ENCODE measurements at regions not wholly inside any gene's neighbourhood (a gene's known extent, or its start where the extent isn't known, plus 50 kb on each side); places are given as distances from the start of the nearest gene placed in this dataset.

DNA sequence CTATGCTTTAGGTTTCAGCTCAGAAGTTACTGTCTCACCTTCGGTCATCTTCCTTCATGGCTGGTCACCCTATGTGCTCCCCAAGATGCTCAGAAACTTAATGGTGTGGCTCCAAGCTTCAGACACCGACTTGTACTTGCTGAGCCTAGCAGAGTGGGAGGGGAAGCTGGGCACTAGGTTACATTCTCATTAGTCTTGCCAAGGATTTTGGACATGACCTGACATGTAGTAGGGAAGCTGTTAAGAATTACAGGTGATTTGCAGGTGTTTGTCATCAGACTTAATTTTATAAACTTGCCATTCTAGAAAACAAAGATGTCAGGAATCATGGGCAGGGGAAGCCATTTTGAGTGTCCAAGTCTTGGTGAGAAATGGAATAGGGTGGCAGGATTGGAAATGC lies 72.4 kb downstream of the CCNG2 start:
- Histone ChIP-seq H3K9me3 (ENCODE audit: insufficient read depth, low read depth, low read length) (peaks cover 9% of the 10 kb centered on the region; the same call in 1 of the 2 replicates), H2AFZ (ENCODE audit: low read length) (no peak overlapping the region), H3K4me1 (ENCODE audit: insufficient read depth, low read length, poor library complexity, severe bottlenecking) (no peaks in the 10 kb centered on the region), H3K36me3 (ENCODE audit: insufficient read depth, low read length) (no peaks in the 10 kb centered on the region), H3K9ac (ENCODE audit: low read depth, low read length, poor library complexity, severe bottlenecking) (no peak overlapping the region), H3K4me2 (ENCODE audit: low read depth, low read length, poor library complexity, severe bottlenecking) (no peak overlapping the region), H3K4me3 (ENCODE audit: low read length, poor library complexity, severe bottlenecking) (no peak overlapping the region), H3K79me2 (ENCODE audit: insufficient read depth, low read length) (no peaks in the 10 kb centered on the region), H4K20me1 (ENCODE audit: insufficient read depth, low read length, poor library complexity, severe bottlenecking) (no peaks in the 10 kb centered on the region), H3K9me2 (replicated peaks; ENCODE audit: low read depth, low read length) (no peaks in the 10 kb centered on the region), H3F3A (ENCODE audit: low read depth) (no peaks in the 10 kb centered on the region), H3K27me3 (ENCODE audit: insufficient read depth, low read length, poor library complexity, severe bottlenecking) (no peaks in the 10 kb centered on the region)
- TF ChIP-seq, protein P1, sequence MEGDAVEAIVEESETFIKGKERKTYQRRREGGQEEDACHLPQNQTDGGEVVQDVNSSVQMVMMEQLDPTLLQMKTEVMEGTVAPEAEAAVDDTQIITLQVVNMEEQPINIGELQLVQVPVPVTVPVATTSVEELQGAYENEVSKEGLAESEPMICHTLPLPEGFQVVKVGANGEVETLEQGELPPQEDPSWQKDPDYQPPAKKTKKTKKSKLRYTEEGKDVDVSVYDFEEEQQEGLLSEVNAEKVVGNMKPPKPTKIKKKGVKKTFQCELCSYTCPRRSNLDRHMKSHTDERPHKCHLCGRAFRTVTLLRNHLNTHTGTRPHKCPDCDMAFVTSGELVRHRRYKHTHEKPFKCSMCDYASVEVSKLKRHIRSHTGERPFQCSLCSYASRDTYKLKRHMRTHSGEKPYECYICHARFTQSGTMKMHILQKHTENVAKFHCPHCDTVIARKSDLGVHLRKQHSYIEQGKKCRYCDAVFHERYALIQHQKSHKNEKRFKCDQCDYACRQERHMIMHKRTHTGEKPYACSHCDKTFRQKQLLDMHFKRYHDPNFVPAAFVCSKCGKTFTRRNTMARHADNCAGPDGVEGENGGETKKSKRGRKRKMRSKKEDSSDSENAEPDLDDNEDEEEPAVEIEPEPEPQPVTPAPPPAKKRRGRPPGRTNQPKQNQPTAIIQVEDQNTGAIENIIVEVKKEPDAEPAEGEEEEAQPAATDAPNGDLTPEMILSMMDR (conservative IDR thresholded peaks at IDR 0.05; ENCODE audit: low read length) = no peak
- TF ChIP-seq EZH2phosphoT487 (IDR thresholded peaks at IDR 0.05; ENCODE audit: borderline replicate concordance) = no peak

DNA sequence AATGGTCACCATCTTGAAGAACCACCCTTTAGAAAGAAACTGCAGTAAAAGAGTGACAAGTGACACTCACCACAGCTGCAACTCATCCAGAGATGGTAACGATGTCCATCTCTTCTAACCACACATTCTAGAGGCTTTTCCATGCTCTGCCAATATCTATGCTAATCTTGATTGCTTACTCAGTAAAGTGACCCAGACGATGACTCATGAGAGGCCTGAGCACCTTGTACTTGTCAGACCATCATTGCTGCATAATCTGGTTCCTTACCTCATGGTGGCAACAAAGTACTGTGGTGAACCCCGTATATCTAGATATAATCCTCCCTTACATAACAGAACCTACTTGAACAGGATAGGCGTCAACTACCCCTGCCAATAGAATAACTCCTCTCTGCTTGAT lies 75.6 kb downstream of the CCNG2 start:
- Histone ChIP-seq H3K27me3 (ENCODE audit: insufficient read depth, low read length, poor library complexity, severe bottlenecking) (no peaks in the 10 kb centered on the region), H3K79me2 (ENCODE audit: insufficient read depth, low read length) (no peaks in the 10 kb centered on the region), H3K9ac (ENCODE audit: low read depth, low read length, poor library complexity, severe bottlenecking) (no peak overlapping the region), H4K20me1 (ENCODE audit: insufficient read depth, low read length, poor library complexity, severe bottlenecking) (no peaks in the 10 kb centered on the region), H3K9me3 (ENCODE audit: insufficient read depth, low read depth, low read length) (peaks cover 6% of the 10 kb centered on the region; the same call in 1 of the 2 replicates), H3K36me3 (ENCODE audit: insufficient read depth, low read length) (no peaks in the 10 kb centered on the region), H3K4me1 (ENCODE audit: insufficient read depth, low read length, poor library complexity, severe bottlenecking) (no peaks in the 10 kb centered on the region), H3K9me2 (replicated peaks; ENCODE audit: low read depth, low read length) (no peaks in the 10 kb centered on the region), H3K4me2 (ENCODE audit: low read depth, low read length, poor library complexity, severe bottlenecking) (no peak overlapping the region), H3F3A (ENCODE audit: low read depth) (no peaks in the 10 kb centered on the region), H3K4me3 (ENCODE audit: low read length, poor library complexity, severe bottlenecking) (no peak overlapping the region), H2AFZ (ENCODE audit: low read length) (no peak overlapping the region)
- TF ChIP-seq, protein P1 (conservative IDR thresholded peaks at IDR 0.05; ENCODE audit: low read length) = no peak
- TF ChIP-seq EZH2phosphoT487 (IDR thresholded peaks at IDR 0.05; ENCODE audit: borderline replicate concordance) = no peak

DNA sequence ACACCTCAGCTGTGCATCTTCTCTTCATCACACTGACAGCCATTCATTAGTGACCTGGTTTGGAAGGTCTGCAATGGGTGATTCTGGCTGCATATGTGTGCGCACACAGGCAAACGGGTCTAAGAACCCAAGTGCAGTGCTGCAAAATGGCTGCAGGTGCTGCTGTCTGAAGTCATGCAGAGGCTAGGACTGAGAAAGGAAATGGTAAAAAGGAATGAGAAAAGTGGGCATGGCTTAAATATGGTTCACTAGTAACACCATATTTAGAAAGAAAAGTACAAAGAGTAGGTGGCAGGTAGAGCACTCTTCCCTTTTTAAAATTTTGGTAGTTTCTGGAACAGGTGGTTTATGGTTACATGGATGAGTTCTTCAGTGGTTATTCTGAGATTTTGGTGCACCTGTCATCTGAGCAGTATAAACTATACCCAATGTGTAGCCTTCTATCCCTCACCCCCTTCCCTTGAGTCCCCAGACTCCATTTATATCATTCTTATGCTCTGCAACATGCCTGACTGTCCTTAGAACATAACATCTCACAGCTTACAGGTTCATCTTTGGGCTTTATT lies 78.4 kb downstream of the CCNG2 start:
- H3K27me3 ChIP-seq (ENCODE audit: insufficient read depth, low read length, poor library complexity, severe bottlenecking) = no peaks in the 10 kb centered on the region
- no peaks in the 10 kb centered on the region for H4K20me1 ChIP-seq (ENCODE audit: insufficient read depth, low read length, poor library complexity, severe bottlenecking)
- H3K4me1 ChIP-seq (ENCODE audit: insufficient read depth, low read length, poor library complexity, severe bottlenecking) = no peaks in the 10 kb centered on the region

More for the DNA sequence above, 78.4 kb downstream of the CCNG2 start:
- Histone ChIP-seq H2AFZ (ENCODE audit: low read length) (peak overlapping the region; percentile 35; the same call in 1 of the 2 replicates), H3K9ac (ENCODE audit: low read depth, low read length, poor library complexity, severe bottlenecking) (no peak overlapping the region), H3K4me2 (ENCODE audit: low read depth, low read length, poor library complexity, severe bottlenecking) (no peak overlapping the region), H3K9me2 (replicated peaks; ENCODE audit: low read depth, low read length) (no peaks in the 10 kb centered on the region), H3K79me2 (ENCODE audit: insufficient read depth, low read length) (no peaks in the 10 kb centered on the region), H3K36me3 (ENCODE audit: insufficient read depth, low read length) (no peaks in the 10 kb centered on the region), H3K4me3 (ENCODE audit: low read length, poor library complexity, severe bottlenecking) (no peak overlapping the region), H3F3A (ENCODE audit: low read depth) (no peaks in the 10 kb centered on the region), H3K9me3 (ENCODE audit: insufficient read depth, low read depth, low read length) (no peaks in the 10 kb centered on the region)
- TF ChIP-seq, protein P1 (conservative IDR thresholded peaks at IDR 0.05; ENCODE audit: low read length) = no peak

All from Loucy (cell line).